ENCODE measurements at regions not wholly inside any gene's neighbourhood (a gene's known extent, or its start where the extent isn't known, plus 50 kb on each side); places are given as distances from the start of the nearest gene placed in this dataset.

- no peak for DNase-seq
- no peak for ATAC-seq
- Mint-ChIP-seq H3K27me3 (no peaks in the 10 kb centered on the region), H3K4me3 (no peak overlapping the region), H3K9me3 (no peaks in the 10 kb centered on the region), H3K4me1 (no peaks in the 10 kb centered on the region), H3K27ac (no peak overlapping the region)
Observed at GRCh38 chr6:147654103-147654845, 145.8 kb downstream of the SAMD5 start.

GRCh38 chr6:147660334-147661311, 152.1 kb downstream of the SAMD5 start:
- Mint-ChIP-seq H3K4me1 (no peaks in the 10 kb centered on the region), H3K27ac (no peak overlapping the region), H3K4me3 (no peak overlapping the region), H3K27me3 (no peaks in the 10 kb centered on the region), H3K9me3 (no peaks in the 10 kb centered on the region)
- ATAC-seq (no peak), DNase-seq (no peak)

GRCh38 chr6:147662646-147663045, 154.2 kb downstream of the SAMD5 start:
- DNase-seq (no peak), ATAC-seq (no peak)
- Mint-ChIP-seq H3K4me3 (no peak overlapping the region), H3K4me1 (no peaks in the 10 kb centered on the region), H3K27me3 (no peaks in the 10 kb centered on the region), H3K9me3 (no peaks in the 10 kb centered on the region), H3K27ac (peak overlapping the region in 1 of 2 donors; percentile 46)

- no peaks in the 10 kb centered on the region for H3K9me3 Mint-ChIP-seq
- no peak overlapping the region for H3K27ac Mint-ChIP-seq
- DNase-seq: no peak
- no peaks in the 10 kb centered on the region for H3K4me1 Mint-ChIP-seq
- H3K4me3 Mint-ChIP-seq: no peak overlapping the region
- no peaks in the 10 kb centered on the region for H3K27me3 Mint-ChIP-seq
- no peak for ATAC-seq
Observed at GRCh38 chr6:147664092-147664491, 155.6 kb downstream of the SAMD5 start.

- H3K9me3 Mint-ChIP-seq: peaks cover 5 to 14% of the 10 kb centered on the region in 2 donors
- no peak overlapping the region for H3K4me3 Mint-ChIP-seq
- no peak for ATAC-seq
- H3K4me1 Mint-ChIP-seq: no peaks in the 10 kb centered on the region
- no peak for DNase-seq
- H3K27me3 Mint-ChIP-seq: no peaks in the 10 kb centered on the region
- H3K27ac Mint-ChIP-seq: no peak overlapping the region
Observed at GRCh38 chr6:147666255-147666654, 157.8 kb downstream of the SAMD5 start.

- H3K9me3 Mint-ChIP-seq: peaks cover 5 to 14% of the 10 kb centered on the region in 2 donors
- H3K4me1 Mint-ChIP-seq: no peaks in the 10 kb centered on the region
- no peak overlapping the region for H3K27ac Mint-ChIP-seq
- H3K27me3 Mint-ChIP-seq: no peaks in the 10 kb centered on the region
- DNase-seq (no peak), ATAC-seq (no peak)
- H3K4me3 Mint-ChIP-seq: no peak overlapping the region
Observed at GRCh38 chr6:147667082-147667481, 158.6 kb downstream of the SAMD5 start.

GRCh38 chr6:147674099-147674498, 165.6 kb downstream of the SAMD5 start:
- no peak for ATAC-seq
- Mint-ChIP-seq H3K9me3 (peaks cover 5 to 14% of the 10 kb centered on the region in 2 donors), H3K27me3 (peaks cover 19% of the 10 kb centered on the region), H3K4me1 (no peaks in the 10 kb centered on the region), H3K4me3 (no peak overlapping the region), H3K27ac (no peak overlapping the region)
- DNase-seq: no peak

GRCh38 chr6:147674794-147675193, 166.3 kb downstream of the SAMD5 start:
- DNase-seq (no peak), ATAC-seq (no peak)
- Mint-ChIP-seq H3K27me3 (peaks cover 19% of the 10 kb centered on the region), H3K4me1 (no peaks in the 10 kb centered on the region), H3K9me3 (peaks cover 5 to 9% of the 10 kb centered on the region in 2 donors), H3K4me3 (no peak overlapping the region), H3K27ac (no peak overlapping the region)

GRCh38 chr6:147675281-147675680, 166.8 kb downstream of the SAMD5 start:
- DNase-seq (no peak), ATAC-seq (no peak)
- Mint-ChIP-seq H3K9me3 (peaks cover 5 to 7% of the 10 kb centered on the region in 2 donors), H3K4me1 (no peaks in the 10 kb centered on the region), H3K27me3 (peaks cover 19% of the 10 kb centered on the region), H3K4me3 (no peak overlapping the region), H3K27ac (no peak overlapping the region)

- Mint-ChIP-seq H3K27me3 (peaks cover 19% of the 10 kb centered on the region), H3K4me1 (no peaks in the 10 kb centered on the region), H3K27ac (no peak overlapping the region), H3K9me3 (no peaks in the 10 kb centered on the region), H3K4me3 (no peak overlapping the region)
- ATAC-seq (no peak), DNase-seq (no peak)
Observed at GRCh38 chr6:147676495-147677199, 168.2 kb downstream of the SAMD5 start.

GRCh38 chr6:147677647-147678046, 169.2 kb downstream of the SAMD5 start:
- Mint-ChIP-seq H3K4me3 (no peak overlapping the region), H3K27me3 (peaks cover 26% of the 10 kb centered on the region), H3K27ac (no peak overlapping the region), H3K4me1 (no peaks in the 10 kb centered on the region), H3K9me3 (peaks cover 0 to 6% of the 10 kb centered on the region in 2 donors)
- ATAC-seq (no peak), DNase-seq (no peak)

GRCh38 chr6:147678253-147678652, 169.8 kb downstream of the SAMD5 start:
- Mint-ChIP-seq H3K9me3 (peaks cover 0 to 6% of the 10 kb centered on the region in 2 donors), H3K27me3 (peaks cover 26% of the 10 kb centered on the region), H3K4me1 (no peaks in the 10 kb centered on the region), H3K4me3 (no peak overlapping the region), H3K27ac (no peak overlapping the region)
- ATAC-seq (no peak), DNase-seq (no peak)

- ATAC-seq (no peak), DNase-seq (no peak)
- no peaks in the 10 kb centered on the region for H3K4me1 Mint-ChIP-seq
- H3K4me3 Mint-ChIP-seq: no peak overlapping the region
- peaks cover 0 to 6% of the 10 kb centered on the region in 2 donors for H3K9me3 Mint-ChIP-seq
- no peak overlapping the region for H3K27ac Mint-ChIP-seq
- H3K27me3 Mint-ChIP-seq: peaks cover 7% of the 10 kb centered on the region
Observed at GRCh38 chr6:147684906-147685305, 176.4 kb downstream of the SAMD5 start.

- Mint-ChIP-seq H3K4me3 (no peak overlapping the region), H3K27ac (no peak overlapping the region), H3K27me3 (no peaks in the 10 kb centered on the region), H3K4me1 (no peaks in the 10 kb centered on the region), H3K9me3 (no peaks in the 10 kb centered on the region)
- no peak for DNase-seq
- ATAC-seq: no peak
Observed at GRCh38 chr6:147689398-147689797, 180.9 kb downstream of the SAMD5 start.

GRCh38 chr6:147691446-147691845, 183.0 kb downstream of the SAMD5 start:
- H3K27me3 Mint-ChIP-seq: no peaks in the 10 kb centered on the region
- DNase-seq: no peak
- H3K4me1 Mint-ChIP-seq: no peaks in the 10 kb centered on the region
- no peak overlapping the region for H3K27ac Mint-ChIP-seq
- H3K4me3 Mint-ChIP-seq: no peak overlapping the region
- H3K9me3 Mint-ChIP-seq: no peaks in the 10 kb centered on the region
- no peak for ATAC-seq
